MM.1S (cell line): ENCODE measurements at regions not wholly inside any gene's neighbourhood (a gene's known extent, or its start where the extent isn't known, plus 50 kb on each side); places are given as distances from the start of the nearest gene placed in this dataset.
"Not testable (repeated sequence)": the region's sequence is repeated elsewhere in the genome, so short reads cannot be mapped to it uniquely, and the experiment has no call there.

Source experiments
- DNase-seq: peaks from one replicate; pipeline ENCODE4 v3.0.0-alpha.2; 2015
- H2AFZ ChIP-seq: fragments of 300-600 bp; sonication (generic); 2 replicates; pipeline ENCODE4 v1.6.0; 2016; ENCODE audit warnings: antibody characterized with exemption, low read length
- H3F3A ChIP-seq: fragments of 300-600 bp; sonication (generic); 2 replicates; pipeline ENCODE4 v1.6.1; 2016; ENCODE audit warnings: mild to moderate bottlenecking, antibody characterized with exemption, low read length, moderate library complexity, mixed read lengths; ENCODE audit not compliant: insufficient read depth
- H3K27ac ChIP-seq: fragments of 300-600 bp; sonication (generic); 2 replicates; pipeline ENCODE4 v1.5.1; 2016; ENCODE audit warnings: mild to moderate bottlenecking, low read length
- H3K27me3 ChIP-seq: fragments of 300-600 bp; sonication (generic); replicated peaks from 2 replicates; pipeline ENCODE4 v1.6.0; 2016; ENCODE audit warnings: low read length; ENCODE audit not compliant: insufficient read depth
- H3K36me3 ChIP-seq: fragments of 300-600 bp; sonication (generic); replicated peaks from 2 replicates; pipeline ENCODE4 v1.6.1; 2016; ENCODE audit warnings: mild to moderate bottlenecking, low read length, mixed read lengths; ENCODE audit not compliant: insufficient read depth
- H3K4me1 ChIP-seq: fragments of 300-600 bp; sonication (generic); 2 replicates; pipeline ENCODE4 v1.6.1; 2016; ENCODE audit warnings: low read length, mixed read lengths
- H3K4me2 ChIP-seq: fragments of 300-600 bp; sonication (generic); 2 replicates; pipeline ENCODE4 v1.6.0; 2016; ENCODE audit warnings: low read depth, low read length
- H3K4me3 ChIP-seq: fragments of 300-600 bp; sonication (generic); 2 replicates; pipeline ENCODE4 v1.5.1; 2016; ENCODE audit warnings: low read length, mixed read lengths
- H3K79me2 ChIP-seq: fragments of 300-600 bp; sonication (generic); 2 replicates; pipeline ENCODE4 v1.6.1; 2016; ENCODE audit warnings: mixed run types, low read length, mixed read lengths
- H3K9ac ChIP-seq: fragments of 300-600 bp; sonication (generic); 2 replicates; pipeline ENCODE4 v1.6.1; 2016; ENCODE audit warnings: low read length, mixed read lengths
- H3K9me2 ChIP-seq: fragments of 300-600 bp; sonication (generic); replicated peaks from 2 replicates; pipeline ENCODE4 v1.6.1; 2016; ENCODE audit warnings: mild to moderate bottlenecking, low read length, mixed read lengths; ENCODE audit not compliant: insufficient read depth
- H3K9me3 ChIP-seq: fragments of 300-600 bp; sonication (generic); replicated peaks from 2 replicates; pipeline ENCODE4 v1.6.1; 2016; ENCODE audit warnings: mild to moderate bottlenecking, low read length, mixed read lengths; ENCODE audit not compliant: insufficient read depth
- H4K20me1 ChIP-seq: fragments of 300-600 bp; sonication (generic); 2 replicates; pipeline ENCODE4 v1.6.1; 2016; ENCODE audit warnings: mild to moderate bottlenecking, low read length, moderate library complexity, mixed read lengths; ENCODE audit not compliant: insufficient read depth
- CTCF ChIP-seq: fragments of 300-600 bp; sonication (generic); IDR thresholded peaks from 2 replicates; pipeline ENCODE4 v1.5.1; 2016; ENCODE audit warnings: antibody characterized with exemption, low read length, mixed read lengths
- EZH2 ChIP-seq: fragments of 300-600 bp; sonication (generic); optimal IDR thresholded peaks from 2 replicates; pipeline ENCODE3; 2017; ENCODE audit warnings: low read depth, mild to moderate bottlenecking, antibody characterized with exemption, low read length, mixed read lengths
- EZH2phosphoT487 ChIP-seq: fragments of 300-600 bp; sonication (generic); IDR thresholded peaks from 2 replicates; pipeline ENCODE4 v1.6.1; 2018; ENCODE audit warnings: antibody characterized with exemption, low read length

- no peak overlapping the region for H3K9ac ChIP-seq
- no peaks in the 10 kb centered on the region for H3K9me2 ChIP-seq
- no peaks in the 10 kb centered on the region for H3K79me2 ChIP-seq
- no peak overlapping the region for H3K27ac ChIP-seq
- TF ChIP-seq EZH2phosphoT487 (no peak), CTCF (no peak), EZH2 (no peak)
- no peaks in the 10 kb centered on the region for H3K27me3 ChIP-seq
- no peaks in the 10 kb centered on the region for H4K20me1 ChIP-seq
- no peak overlapping the region for H2AFZ ChIP-seq
- H3K4me3 ChIP-seq, result no peak overlapping the region
- no peak for DNase-seq
- H3K4me1 ChIP-seq, result no peaks in the 10 kb centered on the region
- no peaks in the 10 kb centered on the region for H3F3A ChIP-seq
- H3K36me3 ChIP-seq, result no peaks in the 10 kb centered on the region
- no peak overlapping the region for H3K4me2 ChIP-seq
- no peaks in the 10 kb centered on the region for H3K9me3 ChIP-seq
Measured at GRCh38 chr3:80334534-80334933, 566.7 kb upstream of the ROBO1 start.

GRCh38 chr3:80331494-80332170, 563.8 kb upstream of the ROBO1 start:
- no peak for TF ChIP-seq CTCF
- TF ChIP-seq EZH2, result no peak
- no peak for TF ChIP-seq EZH2phosphoT487

GRCh38 chr3:80314541-80314940, 546.7 kb upstream of the ROBO1 start:
- H3K27ac ChIP-seq, H3K9me3 ChIP-seq, DNase-seq, H3K9me2 ChIP-seq, H2AFZ ChIP-seq, H4K20me1 ChIP-seq, H3K36me3 ChIP-seq, H3K79me2 ChIP-seq, H3K4me3 ChIP-seq, H3K27me3 ChIP-seq, H3K4me2 ChIP-seq, H3K9ac ChIP-seq, H3F3A ChIP-seq, H3K4me1 ChIP-seq: not testable (repeated sequence)

More at GRCh38 chr3:80331494-80332170, 563.8 kb upstream of the ROBO1 start:
- Histone ChIP-seq H3K4me2 (no peak overlapping the region), H3K9me2 (no peaks in the 10 kb centered on the region), H3K4me1 (no peaks in the 10 kb centered on the region), H3K4me3 (no peak overlapping the region), H3K9ac (no peak overlapping the region), H4K20me1 (no peaks in the 10 kb centered on the region), H3K27me3 (no peaks in the 10 kb centered on the region), H3K36me3 (no peaks in the 10 kb centered on the region), H3K27ac (no peak overlapping the region), H3K79me2 (no peaks in the 10 kb centered on the region), H3F3A (no peaks in the 10 kb centered on the region), H2AFZ (no peak overlapping the region), H3K9me3 (no peaks in the 10 kb centered on the region)
- no peak for DNase-seq

- no peaks in the 10 kb centered on the region for H3K36me3 ChIP-seq
- H3K4me3 ChIP-seq, result no peak overlapping the region
- no peak for DNase-seq
- no peak overlapping the region for H3K4me2 ChIP-seq
- no peaks in the 10 kb centered on the region for H3K4me1 ChIP-seq
- H3K79me2 ChIP-seq, result no peaks in the 10 kb centered on the region
- H3F3A ChIP-seq, result no peaks in the 10 kb centered on the region
- H3K9me3 ChIP-seq, result no peaks in the 10 kb centered on the region
- H2AFZ ChIP-seq, result no peak overlapping the region
- no peaks in the 10 kb centered on the region for H3K9me2 ChIP-seq
- TF ChIP-seq CTCF, result no peak
- TF ChIP-seq EZH2phosphoT487, result no peak
- TF ChIP-seq EZH2, result no peak
- no peak overlapping the region for H3K9ac ChIP-seq
- no peaks in the 10 kb centered on the region for H4K20me1 ChIP-seq
- H3K27me3 ChIP-seq, result no peaks in the 10 kb centered on the region
- H3K27ac ChIP-seq, result no peak overlapping the region
Measured at GRCh38 chr3:80308637-80309036, 540.8 kb upstream of the ROBO1 start.
